ENCODE measurements at regions not wholly inside any gene's neighbourhood (a gene's known extent, or its start where the extent isn't known, plus 50 kb on each side); places are given as distances from the start of the nearest gene placed in this dataset.

- TF ChIP-seq GATA2 (IDR thresholded peaks at IDR 0.05; ENCODE audit: insufficient read depth, insufficient read length, low read depth, low read length) = no peak
- TF ChIP-seq MAX (IDR thresholded peaks at IDR 0.05; ENCODE audit: insufficient read depth, insufficient read length) = no peak
- no peak for TF ChIP-seq JUN (IDR thresholded peaks at IDR 0.05; ENCODE audit: borderline replicate concordance, insufficient read depth, insufficient read length, low read depth)
- TF ChIP-seq CTCF (IDR thresholded peaks at IDR 0.05; ENCODE audit: extremely low read depth in 1 of 2, insufficient read depth in 1 of 2, low read depth in 1 of 2, low read length in 2 of 2) = no peak
- TF ChIP-seq EZH2 (IDR thresholded peaks at IDR 0.05; ENCODE audit: borderline replicate concordance, low read depth, low read length, severe bottlenecking) = no peak
- no peak for TF ChIP-seq MYC (IDR thresholded peaks at IDR 0.05; ENCODE audit: low read depth, low read length)
- TF ChIP-seq FOS (IDR thresholded peaks at IDR 0.05; ENCODE audit: borderline replicate concordance, insufficient read depth, low read length) = no peak
- no peak for TF ChIP-seq POLR2A (IDR thresholded peaks at IDR 0.05; ENCODE audit: low read depth, low read length)
- no peak for TF ChIP-seq POLR2AphosphoS5 (IDR thresholded peaks at IDR 0.05; ENCODE audit: insufficient read depth, low read depth, low read length)
Observed at GRCh38 chr10:131676800-131677421, 223.9 kb upstream of the PPP2R2D start.

More at GRCh38 chr10:131676800-131677421, 223.9 kb upstream of the PPP2R2D start:
- POLR2A ChIA-PET = no interaction called here
- no peak for FAIRE-seq
- Histone ChIP-seq H3K36me3 (ENCODE audit: control insufficient read depth in 2 of 2, extremely low read depth in 1 of 2, insufficient read depth in 2 of 2, low read length in 2 of 2) (no peaks in the 10 kb centered on the region), H3K9ac (replicated peaks; ENCODE audit: extremely low read depth, insufficient read depth, low read length) (no peak overlapping the region), H3K27me3 (ENCODE audit: control insufficient read depth in 2 of 2, insufficient read depth in 2 of 2, low read length in 2 of 2) (no peaks in the 10 kb centered on the region), H3K9me3 (replicated peaks; ENCODE audit: control insufficient read depth, insufficient read depth, low read length) (no peaks in the 10 kb centered on the region), H3K9me1 (replicated peaks; ENCODE audit: control insufficient read depth, extremely low read depth, insufficient read depth, low read length) (no peaks in the 10 kb centered on the region), H3K4me2 (ENCODE audit: insufficient read depth, low read length) (no peak overlapping the region), H3K4me1 (ENCODE audit: control insufficient read depth, extremely low read depth, insufficient read depth, low read length) (no peaks in the 10 kb centered on the region), H3K27ac (ENCODE audit: insufficient read depth, low read depth, low read length) (no peak overlapping the region), H2AFZ (ENCODE audit: low read depth, low read length) (no peak overlapping the region), H4K20me1 (replicated peaks; ENCODE audit: control insufficient read depth, extremely low read depth, insufficient read depth, low read length) (no peaks in the 10 kb centered on the region), H3K79me2 (ENCODE audit: control insufficient read depth, insufficient read depth, low read length) (no peaks in the 10 kb centered on the region), H3K4me3 (replicated peaks in 1 of 3; ENCODE audit: insufficient read depth in 1 of 3, low read depth in 1 of 3, low read length in 3 of 3) (no peak overlapping the region)
- dilution Hi-C loops (cut with MboI; ENCODE audit: extremely low pct_ligation_motif_present, low sequenced_read_pairs) (no loop called here), intact Hi-C loops (cut with micrococcal nuclease) (no loop called here)
- CTCF ChIA-PET = no interaction called here
- no TSS peak for BruUV-seq (replicated peaks)
- DNase-seq (ENCODE audit: low read depth, low spot score) = no peak
